ENCODE measurements at regions not wholly inside any gene's neighbourhood (a gene's known extent, or its start where the extent isn't known, plus 50 kb on each side); places are given as distances from the start of the nearest gene placed in this dataset.

DNA sequence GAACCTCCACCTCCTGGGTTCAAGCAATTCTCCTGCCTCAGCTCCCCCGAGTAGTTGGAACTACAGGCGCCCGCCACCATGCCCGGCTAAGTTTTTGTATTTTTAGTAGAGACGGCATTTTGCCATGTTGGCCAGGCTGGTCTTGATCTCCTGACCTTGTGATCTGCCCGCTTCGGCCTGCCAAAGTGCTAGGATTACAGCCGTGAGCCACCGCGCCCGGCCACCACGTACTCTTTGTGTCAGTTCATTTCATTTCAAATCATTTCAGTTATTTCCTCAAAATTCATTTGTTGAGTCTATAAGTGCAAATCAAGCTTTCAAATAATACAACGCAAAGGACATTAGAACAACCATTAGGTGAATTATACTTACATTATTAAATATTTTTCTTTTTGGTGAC lies 943.8 kb downstream of the TYW1 start:
- Histone ChIP-seq H3F3A (ENCODE audit: control insufficient read depth, insufficient read depth) (no peaks in the 10 kb centered on the region), H3K36me3 (ENCODE audit: control insufficient read depth, low read length) (no peaks in the 10 kb centered on the region), H3K9me3 (ENCODE audit: control insufficient read depth, insufficient read depth, low read length) (no peaks in the 10 kb centered on the region), H3K9me2 (replicated peaks; ENCODE audit: control insufficient read depth, low read length) (no peaks in the 10 kb centered on the region), H3K27ac (ENCODE audit: low read depth, low read length) (no peak overlapping the region), H3K79me2 (ENCODE audit: control insufficient read depth, low read length) (no peaks in the 10 kb centered on the region), H3K4me3 (ENCODE audit: low read length) (no peak overlapping the region), H3K4me2 (ENCODE audit: low read length) (no peak overlapping the region), H4K20me1 (ENCODE audit: control insufficient read depth, insufficient read depth, low read depth, low read length) (no peaks in the 10 kb centered on the region), H3K27me3 (ENCODE audit: control insufficient read depth, low read length) (no peaks in the 10 kb centered on the region), H3K4me1 (ENCODE audit: control insufficient read depth, low read length) (no peaks in the 10 kb centered on the region)
- no peak for TF ChIP-seq EZH2phosphoT487 (IDR thresholded peaks at IDR 0.05; ENCODE audit: borderline replicate concordance, low read length)
- TF ChIP-seq, protein P1, sequence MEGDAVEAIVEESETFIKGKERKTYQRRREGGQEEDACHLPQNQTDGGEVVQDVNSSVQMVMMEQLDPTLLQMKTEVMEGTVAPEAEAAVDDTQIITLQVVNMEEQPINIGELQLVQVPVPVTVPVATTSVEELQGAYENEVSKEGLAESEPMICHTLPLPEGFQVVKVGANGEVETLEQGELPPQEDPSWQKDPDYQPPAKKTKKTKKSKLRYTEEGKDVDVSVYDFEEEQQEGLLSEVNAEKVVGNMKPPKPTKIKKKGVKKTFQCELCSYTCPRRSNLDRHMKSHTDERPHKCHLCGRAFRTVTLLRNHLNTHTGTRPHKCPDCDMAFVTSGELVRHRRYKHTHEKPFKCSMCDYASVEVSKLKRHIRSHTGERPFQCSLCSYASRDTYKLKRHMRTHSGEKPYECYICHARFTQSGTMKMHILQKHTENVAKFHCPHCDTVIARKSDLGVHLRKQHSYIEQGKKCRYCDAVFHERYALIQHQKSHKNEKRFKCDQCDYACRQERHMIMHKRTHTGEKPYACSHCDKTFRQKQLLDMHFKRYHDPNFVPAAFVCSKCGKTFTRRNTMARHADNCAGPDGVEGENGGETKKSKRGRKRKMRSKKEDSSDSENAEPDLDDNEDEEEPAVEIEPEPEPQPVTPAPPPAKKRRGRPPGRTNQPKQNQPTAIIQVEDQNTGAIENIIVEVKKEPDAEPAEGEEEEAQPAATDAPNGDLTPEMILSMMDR (IDR thresholded peaks at IDR 0.05; ENCODE audit: low read depth, low read length, poor library complexity, severe bottlenecking): no peak

GRCh38 chr7:67947191-67947590 lies 950.6 kb downstream of the TYW1 start:
- no peaks in the 10 kb centered on the region for H3F3A ChIP-seq (ENCODE audit: control insufficient read depth, insufficient read depth)
- no peak overlapping the region for H3K27ac ChIP-seq (ENCODE audit: low read depth, low read length)
- TF ChIP-seq, protein P1 (IDR thresholded peaks at IDR 0.05; ENCODE audit: low read depth, low read length, poor library complexity, severe bottlenecking): no peak
- no peak for TF ChIP-seq EZH2phosphoT487 (IDR thresholded peaks at IDR 0.05; ENCODE audit: borderline replicate concordance, low read length)
- no peaks in the 10 kb centered on the region for H3K9me3 ChIP-seq (ENCODE audit: control insufficient read depth, insufficient read depth, low read length)
- H3K27me3 ChIP-seq (ENCODE audit: control insufficient read depth, low read length): no peaks in the 10 kb centered on the region
- H3K4me1 ChIP-seq (ENCODE audit: control insufficient read depth, low read length): no peaks in the 10 kb centered on the region
- H3K36me3 ChIP-seq (ENCODE audit: control insufficient read depth, low read length): no peaks in the 10 kb centered on the region
- no peaks in the 10 kb centered on the region for H3K79me2 ChIP-seq (ENCODE audit: control insufficient read depth, low read length)
- H3K9me2 ChIP-seq (replicated peaks; ENCODE audit: control insufficient read depth, low read length): no peaks in the 10 kb centered on the region
- H4K20me1 ChIP-seq (ENCODE audit: control insufficient read depth, insufficient read depth, low read depth, low read length): no peaks in the 10 kb centered on the region
- H3K4me3 ChIP-seq (ENCODE audit: low read length): no peak overlapping the region
- no peak overlapping the region for H3K4me2 ChIP-seq (ENCODE audit: low read length)

GRCh38 chr7:67947646-67948045 lies 951.0 kb downstream of the TYW1 start:
- no peak overlapping the region for H3K4me2 ChIP-seq (ENCODE audit: low read length)
- no peaks in the 10 kb centered on the region for H3K4me1 ChIP-seq (ENCODE audit: control insufficient read depth, low read length)
- no peaks in the 10 kb centered on the region for H3K36me3 ChIP-seq (ENCODE audit: control insufficient read depth, low read length)
- TF ChIP-seq EZH2phosphoT487 (IDR thresholded peaks at IDR 0.05; ENCODE audit: borderline replicate concordance, low read length): no peak
- TF ChIP-seq, protein P1 (IDR thresholded peaks at IDR 0.05; ENCODE audit: low read depth, low read length, poor library complexity, severe bottlenecking): no peak
- no peak overlapping the region for H3K4me3 ChIP-seq (ENCODE audit: low read length)
- H3F3A ChIP-seq (ENCODE audit: control insufficient read depth, insufficient read depth): no peaks in the 10 kb centered on the region
- no peak overlapping the region for H3K27ac ChIP-seq (ENCODE audit: low read depth, low read length)
- no peaks in the 10 kb centered on the region for H4K20me1 ChIP-seq (ENCODE audit: control insufficient read depth, insufficient read depth, low read depth, low read length)
- no peaks in the 10 kb centered on the region for H3K27me3 ChIP-seq (ENCODE audit: control insufficient read depth, low read length)
- no peaks in the 10 kb centered on the region for H3K9me3 ChIP-seq (ENCODE audit: control insufficient read depth, insufficient read depth, low read length)
- no peaks in the 10 kb centered on the region for H3K9me2 ChIP-seq (replicated peaks; ENCODE audit: control insufficient read depth, low read length)
- H3K79me2 ChIP-seq (ENCODE audit: control insufficient read depth, low read length): no peaks in the 10 kb centered on the region

All from DOHH2 (cell line).